IMR-90 (cell line): ENCODE measurements at regions not wholly inside any gene's neighbourhood (a gene's known extent, or its start where the extent isn't known, plus 50 kb on each side); places are given as distances from the start of the nearest gene placed in this dataset.

ENCODE experiments used
- ATAC-seq: fragments of 200-7000 bp; cut with Tn5 transposase; 2 replicates; pipeline ENCODE4 v1.9.1; 2020; ENCODE audit warnings: low read depth, mild to moderate bottlenecking, moderate library complexity
- BruUV-seq: library from RNA; stranded (reverse); fragments of 400-500 nt; replicated peaks from 2 replicates; lab custom pipeline; 2021; lab: Mats Ljungman, UMichigan
- CTCF ChIA-PET: fragments of 300-600 bp; formaldehyde crosslinking; extraction: SDS; loops from one replicate; lab custom pipeline; 2021; ENCODE audit warnings: antibody characterized with exemption; lab: Yijun Ruan, JAX
- POLR2A ChIA-PET: fragments of 300-600 bp; sonication (Branson Sonifier 250); formaldehyde crosslinking; loops from one replicate; lab custom pipeline; 2022; ENCODE audit warnings: antibody characterized with exemption; ENCODE audit not compliant: unreplicated experiment; lab: Charles Lee
- DNase-seq: peaks from one replicate; pipeline ENCODE4 v3.0.0; 2013
- H2AFZ ChIP-seq: replicated peaks from 2 replicates; pipeline ENCODE3; 2013; ENCODE audit warnings: low read length, mild to moderate bottlenecking; ENCODE audit not compliant: poor library complexity
- H2AK5ac ChIP-seq: 2 replicates; pipeline ENCODE4 v1.6.1; 2013; ENCODE audit warnings: low read depth, low read length, inconsistent platforms
- H2AK9ac ChIP-seq: replicated peaks from 2 replicates; pipeline ENCODE3; 2013; ENCODE audit warnings: mild to moderate bottlenecking, low read depth, low read length, moderate library complexity; ENCODE audit not compliant: poor library complexity
- H2BK120ac ChIP-seq: 2 replicates; pipeline ENCODE4 v1.6.1; 2013; ENCODE audit warnings: low read depth, low read length, inconsistent platforms
- H2BK15ac ChIP-seq: 3 replicates; pipeline ENCODE4 v1.6.1; 2013; ENCODE audit warnings: low read depth, low read length, inconsistent platforms
- H2BK20ac ChIP-seq: 2 replicates; pipeline ENCODE4 v1.6.1; 2013; ENCODE audit warnings: low read depth, mild to moderate bottlenecking, inconsistent platforms, low read length, moderate library complexity
- H2BK5ac ChIP-seq: 2 replicates; pipeline ENCODE4 v1.6.1; 2013; ENCODE audit warnings: mild to moderate bottlenecking, low read depth, low read length, inconsistent platforms; ENCODE audit not compliant: poor library complexity, severe bottlenecking
- H3K14ac ChIP-seq: replicated peaks from 2 replicates; pipeline ENCODE4 v1.6.1; 2013; ENCODE audit warnings: low read depth, low read length, inconsistent platforms
- H3K18ac ChIP-seq: 2 replicates; pipeline ENCODE4 v1.6.1; 2013; ENCODE audit warnings: low read depth, low read length, control low read depth
- H3K23ac ChIP-seq: 2 replicates; pipeline ENCODE4 v1.6.1; 2013; ENCODE audit warnings: low read depth, low read length, inconsistent platforms
- H3K27ac ChIP-seq: 2 replicates; pipeline ENCODE4 v1.5.1; 2013; ENCODE audit warnings: mild to moderate bottlenecking, control low read depth, low read length; ENCODE audit not compliant: insufficient read depth
- H3K27me3 ChIP-seq: 2 replicates; pipeline ENCODE4 v1.6.1; 2013; ENCODE audit warnings: low read length; ENCODE audit not compliant: control insufficient read depth, insufficient read depth
- H3K36me3 ChIP-seq: 2 replicates; pipeline ENCODE4 v1.6.1; 2013; ENCODE audit warnings: low read length, mixed read lengths; ENCODE audit not compliant: control insufficient read depth, insufficient read depth
- H3K4ac ChIP-seq: 2 replicates; pipeline ENCODE4 v1.6.1; 2013; ENCODE audit warnings: low read depth, low read length, inconsistent platforms
- H3K4me1 ChIP-seq: 2 replicates; pipeline ENCODE4 v1.6.1; 2013; ENCODE audit warnings: low read length, mixed read lengths; ENCODE audit not compliant: control insufficient read depth, insufficient read depth
- H3K4me2 ChIP-seq: 2 replicates; pipeline ENCODE4 v1.6.1; 2013; ENCODE audit warnings: low read depth, mild to moderate bottlenecking, control low read depth, low read length, moderate library complexity
- H3K4me3 ChIP-seq: 2 replicates; pipeline ENCODE4 v1.5.1; 2013; ENCODE audit warnings: low read depth, mild to moderate bottlenecking, control low read depth, low read length, moderate library complexity; ENCODE audit not compliant: insufficient read depth
- H3K56ac ChIP-seq: 2 replicates; pipeline ENCODE4 v1.6.1; 2013; ENCODE audit warnings: low read length, inconsistent platforms; ENCODE audit not compliant: insufficient read depth; ENCODE audit errors: extremely low read depth
- H3K79me1 ChIP-seq, 2 experiments: 2 replicates each; pipeline ENCODE4 v1.6.1; 2013; ENCODE audit warnings: low read length in 2 of 2, inconsistent platforms in 1 of 2, low read depth in 1 of 2
- H3K9ac ChIP-seq: 2 replicates; pipeline ENCODE4 v1.6.1; 2013; ENCODE audit warnings: low read depth, low read length, control low read depth
- H3K9me1 ChIP-seq: 2 replicates; pipeline ENCODE4 v1.6.1; 2013; ENCODE audit warnings: low read length, inconsistent platforms; ENCODE audit not compliant: insufficient read depth
- H3K9me3 ChIP-seq: 2 replicates; pipeline ENCODE4 v1.6.1; 2013; ENCODE audit warnings: low read length; ENCODE audit not compliant: control insufficient read depth, insufficient read depth
- H4K20me1 ChIP-seq: 2 replicates; pipeline ENCODE4 v1.6.1; 2013; ENCODE audit warnings: low read length, inconsistent platforms; ENCODE audit not compliant: insufficient read depth
- H4K5ac ChIP-seq: 2 replicates; pipeline ENCODE4 v1.6.1; 2013; ENCODE audit warnings: mild to moderate bottlenecking, low read depth, low read length, control low read depth
- H4K8ac ChIP-seq, 2 experiments: 2 replicates each; pipeline ENCODE4 v1.6.1; 2013; ENCODE audit warnings: low read depth in 2 of 2, low read length in 2 of 2, control low read depth in 1 of 2, inconsistent platforms in 1 of 2
- H4K91ac ChIP-seq: 2 replicates; pipeline ENCODE4 v1.6.1; 2013; ENCODE audit warnings: low read depth, low read length, inconsistent platforms; ENCODE audit not compliant: insufficient read depth
- BHLHE40 ChIP-seq: fragments of 150-350 bp; IDR thresholded peaks from 2 replicates; pipeline ENCODE4 v1.6.1; 2016; ENCODE audit warnings: mild to moderate bottlenecking, low read depth, low read length
- CEBPB ChIP-seq: IDR thresholded peaks from 2 replicates; pipeline ENCODE4 v1.6.1; 2012; ENCODE audit warnings: low read depth, low read length, improper control_type of control experiment
- CHD1 ChIP-seq: IDR thresholded peaks from 2 replicates; pipeline ENCODE4 v1.6.1; 2012; ENCODE audit warnings: low read depth, low read length, improper control_type of control experiment
- CTCF ChIP-seq: conservative IDR thresholded peaks from 2 replicates; pipeline ENCODE4 v1.5.1; 2012; ENCODE audit warnings: mild to moderate bottlenecking, low read depth, low read length, improper control_type of control experiment
- ELK1 ChIP-seq: fragments of 150-350 bp; IDR thresholded peaks from 2 replicates; pipeline ENCODE4 v1.6.1; 2016; ENCODE audit warnings: low read depth, mild to moderate bottlenecking, low read length, moderate library complexity, borderline replicate concordance
- FOS ChIP-seq: fragments of 150-350 bp; IDR thresholded peaks from 2 replicates; pipeline ENCODE4 v1.6.1; 2016; ENCODE audit warnings: low read depth, low read length
- MAFK ChIP-seq: IDR thresholded peaks from 2 replicates; pipeline ENCODE4 v1.6.1; 2012; ENCODE audit warnings: low read depth, low read length, improper control_type of control experiment
- MAZ ChIP-seq: IDR thresholded peaks from 2 replicates; pipeline ENCODE4 v1.6.1; 2012; ENCODE audit warnings: low read depth, mild to moderate bottlenecking, low read length, improper control_type of control experiment, moderate library complexity, borderline replicate concordance
- MXI1 ChIP-seq: IDR thresholded peaks from 2 replicates; pipeline ENCODE4 v1.6.1; 2012; ENCODE audit warnings: low read depth, mild to moderate bottlenecking, low read length, moderate library complexity, borderline replicate concordance
- NFE2L2 ChIP-seq: fragments of 150-350 bp; IDR thresholded peaks from 2 replicates; pipeline ENCODE4 v1.6.1; 2016; ENCODE audit warnings: low read depth, mild to moderate bottlenecking, low read length
- RAD21 ChIP-seq: IDR thresholded peaks from 2 replicates; pipeline ENCODE4 v1.6.1; 2012; ENCODE audit warnings: low read length, improper control_type of control experiment
- RCOR1 ChIP-seq: IDR thresholded peaks from 2 replicates; pipeline ENCODE4 v1.6.1; 2012; ENCODE audit warnings: mild to moderate bottlenecking, low read length, improper control_type of control experiment; ENCODE audit not compliant: insufficient replicate concordance
- RFX5 ChIP-seq: IDR thresholded peaks from 2 replicates; pipeline ENCODE4 v1.8.0; 2012; ENCODE audit warnings: low read depth, mild to moderate bottlenecking, low read length, moderate library complexity
- SMC3 ChIP-seq: fragments of 150-350 bp; IDR thresholded peaks from 2 replicates; pipeline ENCODE4 v1.6.1; 2016; ENCODE audit warnings: low read depth, mild to moderate bottlenecking, antibody characterized with exemption, low read length, moderate library complexity
- USF2 ChIP-seq: fragments of 150-350 bp; IDR thresholded peaks from 2 replicates; pipeline ENCODE4 v1.6.1; 2017; ENCODE audit warnings: mild to moderate bottlenecking, antibody characterized with exemption, low read length, low read depth
- WGBS, 2 experiments: methylation state at CpG; one replicate each; pipeline versions ENCODE4 v1.1.5 to v1.1.7; 2013; ENCODE audit warnings: missing lambda C conversion rate in 2 of 2; ENCODE audit not compliant: insufficient read length in 1 of 2; ENCODE audit errors: extremely low coverage in 2 of 2; 5-methylcytosine and 5-hydroxymethylcytosine counted together
- dilution Hi-C: fragments of 300-500 bp; cut with HindIII; formaldehyde crosslinking; loops from one replicate; pipeline ENCODE4 v1.14.3; 2018; ENCODE audit warnings: low sequenced_read_pairs; ENCODE audit not compliant: unreplicated experiment
- in situ Hi-C: fragments of 300-500 bp; cut with MboI; formaldehyde crosslinking; loops from 3 replicates; pipeline ENCODE4 v1.14.3; 2019; ENCODE audit warnings: low sequenced_read_pairs, inconsistent platforms, mixed read lengths
- intact Hi-C: fragments of 100-400 bp; cut with micrococcal nuclease; formaldehyde crosslinking; loops from 2 replicates; pipeline ENCODE4 v1.10.0; 2022

- TF ChIP-seq RFX5 (no peak), SMC3 (no peak), CTCF (no peak), NFE2L2 (no peak), RCOR1 (no peak), RAD21 (no peak), FOS (no peak), MAZ (no peak), BHLHE40 (no peak), CHD1 (no peak), CEBPB (no peak), USF2 (no peak), MAFK (no peak), ELK1 (no peak), MXI1 (no peak)
- H2AFZ ChIP-seq = no peak overlapping the region
- H3K18ac ChIP-seq = no peak overlapping the region
- H3K56ac ChIP-seq = no peak overlapping the region
- H3K4me2 ChIP-seq = no peak overlapping the region
- no peak overlapping the region for H2AK9ac ChIP-seq
- H3K9ac ChIP-seq = no peak overlapping the region
- peaks cover 6% of the 10 kb centered on the region for H3K27me3 ChIP-seq
- BruUV-seq = no TSS peak
- CTCF ChIA-PET = no interaction called here
- WGBS, 2 experiments = no CpG with 5 or more reads among the region's 4 CpGs
- no peak overlapping the region for H4K91ac ChIP-seq
- H3K9me1 ChIP-seq = no peaks in the 10 kb centered on the region
- no peaks in the 10 kb centered on the region for H3K79me1 ChIP-seq
- no peak overlapping the region for H2BK15ac ChIP-seq
- H3K4ac ChIP-seq = no peak overlapping the region
- POLR2A ChIA-PET = no interaction called here
- H3K36me3 ChIP-seq = no peaks in the 10 kb centered on the region
- ATAC-seq (no peak), DNase-seq (no peak)
- H3K4me3 ChIP-seq = no peak overlapping the region
- no peak overlapping the region for H3K27ac ChIP-seq
- no peak overlapping the region for H2BK20ac ChIP-seq
- H2BK5ac ChIP-seq = no peak overlapping the region
- no peak overlapping the region for H3K23ac ChIP-seq
- no peak overlapping the region for H2AK5ac ChIP-seq
- in situ Hi-C loops = no loop called here
- dilution Hi-C loops = no loop called here
- H4K5ac ChIP-seq = no peak overlapping the region
- no peak overlapping the region for H3K14ac ChIP-seq
- no peaks in the 10 kb centered on the region for H3K4me1 ChIP-seq
- intact Hi-C loops = no loop called here
- no peak overlapping the region for H2BK120ac ChIP-seq
- H4K20me1 ChIP-seq = no peaks in the 10 kb centered on the region
- no peak overlapping the region for H4K8ac ChIP-seq
- no peaks in the 10 kb centered on the region for H3K9me3 ChIP-seq
Measured at GRCh38 chr2:219907011-219907365, 279.6 kb downstream of the SLC4A3 start.
